ENCODE measurements at regions not wholly inside any gene's neighbourhood (a gene's known extent, or its start where the extent isn't known, plus 50 kb on each side); places are given as distances from the start of the nearest gene placed in this dataset.

- H3K4me3 Mint-ChIP-seq: no peak overlapping the region
- ChIA-PET CTCF (no interaction called here), POLR2A (no interaction called here)
- no peak for DNase-seq
- peaks cover 8% of the 10 kb centered on the region for H3K9me3 Mint-ChIP-seq
- peaks cover 6% of the 10 kb centered on the region for H3K27me3 Mint-ChIP-seq
- H3K4me1 Mint-ChIP-seq (ENCODE audit: low read depth): no peaks in the 10 kb centered on the region
- H3K36me3 Mint-ChIP-seq: no peaks in the 10 kb centered on the region
- no peak overlapping the region for H3K27ac Mint-ChIP-seq
- intact Hi-C loops (cut with micrococcal nuclease): no loop called here
These were observed 77.7 kb upstream of the B3GAT1 start for GRCh38 chr11:134489728-134490127.

DNA sequence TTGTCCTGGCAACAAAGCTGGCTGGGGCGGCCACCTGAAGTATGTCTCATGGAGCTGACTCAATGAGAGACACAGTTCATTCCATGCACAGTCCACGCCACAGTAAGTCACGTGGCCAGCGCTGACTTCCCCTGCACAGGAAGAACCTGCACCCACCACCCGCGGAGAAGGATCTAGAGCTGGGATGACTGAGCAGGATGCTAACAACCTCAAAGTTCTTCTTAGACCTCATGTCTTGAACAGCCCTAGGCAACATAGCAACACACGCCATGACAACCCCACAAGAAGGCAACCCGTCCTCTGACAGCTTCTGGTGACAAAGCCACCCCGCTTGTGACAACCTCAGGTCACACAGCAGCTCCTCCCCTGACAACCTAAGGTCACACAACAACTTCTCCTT lies 76.9 kb upstream of the B3GAT1 start:
- Mint-ChIP-seq H3K4me1 (ENCODE audit: low read depth) (no peaks in the 10 kb centered on the region), H3K4me3 (no peak overlapping the region), H3K27me3 (peaks cover 6% of the 10 kb centered on the region), H3K27ac (no peak overlapping the region), H3K9me3 (peaks cover 4% of the 10 kb centered on the region), H3K36me3 (no peaks in the 10 kb centered on the region)
- ChIA-PET POLR2A (no interaction called here), CTCF (no interaction called here)
- intact Hi-C loops (cut with micrococcal nuclease): no loop called here
- no peak for DNase-seq

DNA sequence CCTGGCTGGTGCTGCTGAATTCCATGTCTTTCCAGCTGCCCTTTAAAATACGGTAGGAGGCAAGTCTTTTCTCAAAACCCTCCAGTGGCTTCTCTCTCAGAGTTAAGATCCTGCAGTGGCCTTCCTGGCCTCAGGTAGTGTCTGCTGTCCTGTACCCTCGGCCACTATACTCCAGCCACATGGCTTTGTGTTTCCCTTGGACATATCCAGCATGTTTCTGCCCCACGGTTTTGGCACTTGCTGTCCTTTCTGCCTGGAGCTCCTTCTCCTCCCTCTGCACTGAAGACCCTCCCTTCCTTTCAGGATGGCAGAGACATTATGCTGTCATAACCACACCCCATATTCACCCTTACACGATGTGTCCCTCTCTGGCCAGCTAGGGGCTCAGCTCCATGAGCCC lies 76.5 kb upstream of the B3GAT1 start:
- intact Hi-C loops (cut with micrococcal nuclease): no loop called here
- Mint-ChIP-seq H3K36me3 (no peaks in the 10 kb centered on the region), H3K27me3 (peaks cover 6% of the 10 kb centered on the region), H3K4me1 (ENCODE audit: low read depth) (no peaks in the 10 kb centered on the region), H3K4me3 (no peak overlapping the region), H3K27ac (no peak overlapping the region), H3K9me3 (peaks cover 2% of the 10 kb centered on the region)
- ChIA-PET CTCF (no interaction called here), POLR2A (no interaction called here)
- DNase-seq: no peak

DNA sequence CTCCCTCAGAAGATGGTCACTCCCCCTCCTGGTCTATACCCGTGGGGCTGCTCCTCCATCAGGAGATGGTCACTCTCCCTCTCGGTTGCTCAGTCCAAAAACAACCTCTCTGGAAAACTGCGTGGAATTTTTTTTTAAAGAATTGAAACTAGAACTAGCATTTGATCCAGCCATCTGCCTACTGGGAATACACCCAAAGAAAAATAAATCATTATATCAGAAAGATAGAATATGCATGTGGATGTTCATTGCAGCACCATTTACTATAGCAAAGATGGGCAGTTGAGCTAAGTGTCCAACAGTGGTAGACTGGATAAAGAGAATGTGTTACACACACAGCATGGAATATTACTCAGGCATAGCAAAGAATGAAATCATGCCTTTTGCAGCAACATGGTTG lies 75.7 kb upstream of the B3GAT1 start:
- ChIA-PET CTCF (no interaction called here), POLR2A (no interaction called here)
- Mint-ChIP-seq H3K27ac (no peak overlapping the region), H3K4me3 (no peak overlapping the region), H3K27me3 (peaks cover 6% of the 10 kb centered on the region), H3K4me1 (ENCODE audit: low read depth) (no peaks in the 10 kb centered on the region), H3K36me3 (no peaks in the 10 kb centered on the region), H3K9me3 (no peaks in the 10 kb centered on the region)
- intact Hi-C loops (cut with micrococcal nuclease): no loop called here
- DNase-seq: no peak

GRCh38 chr11:134486704-134487103 lies 74.7 kb upstream of the B3GAT1 start:
- H3K4me3 Mint-ChIP-seq: no peak overlapping the region
- no peak overlapping the region for H3K27ac Mint-ChIP-seq
- peaks cover 6% of the 10 kb centered on the region for H3K27me3 Mint-ChIP-seq
- POLR2A ChIA-PET: no interaction called here
- H3K9me3 Mint-ChIP-seq: no peaks in the 10 kb centered on the region
- no peaks in the 10 kb centered on the region for H3K4me1 Mint-ChIP-seq (ENCODE audit: low read depth)
- intact Hi-C loops (cut with micrococcal nuclease): no loop called here
- CTCF ChIA-PET: no interaction called here
- DNase-seq: no peak
- H3K36me3 Mint-ChIP-seq: no peaks in the 10 kb centered on the region

DNA sequence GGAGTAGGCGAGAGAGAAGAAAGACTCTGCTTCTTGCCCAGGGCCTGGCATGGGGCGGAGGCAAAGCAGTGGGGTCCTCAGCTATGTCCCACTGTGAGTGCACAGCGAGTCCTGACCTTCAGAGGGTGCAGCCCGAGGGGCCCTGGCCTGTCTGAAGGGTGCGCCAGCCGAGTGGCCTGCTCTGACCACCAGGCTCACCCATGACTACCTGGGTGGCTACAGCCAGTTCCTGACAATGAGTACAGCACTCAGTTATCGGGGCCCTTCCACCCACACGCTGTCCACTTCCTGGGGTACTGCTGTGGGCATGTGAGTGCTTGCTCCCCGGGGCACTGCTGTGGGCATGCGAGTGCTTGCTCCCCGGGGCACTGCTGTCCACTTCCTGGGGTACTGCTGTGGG lies 74.1 kb upstream of the B3GAT1 start:
- DNase-seq: no peak
- Mint-ChIP-seq H3K36me3 (no peaks in the 10 kb centered on the region), H3K27ac (no peak overlapping the region), H3K4me1 (ENCODE audit: low read depth) (no peaks in the 10 kb centered on the region), H3K9me3 (no peaks in the 10 kb centered on the region), H3K4me3 (no peak overlapping the region), H3K27me3 (peaks cover 6% of the 10 kb centered on the region)
- intact Hi-C loops (cut with micrococcal nuclease): no loop called here
- ChIA-PET CTCF (no interaction called here), POLR2A (no interaction called here)

DNA sequence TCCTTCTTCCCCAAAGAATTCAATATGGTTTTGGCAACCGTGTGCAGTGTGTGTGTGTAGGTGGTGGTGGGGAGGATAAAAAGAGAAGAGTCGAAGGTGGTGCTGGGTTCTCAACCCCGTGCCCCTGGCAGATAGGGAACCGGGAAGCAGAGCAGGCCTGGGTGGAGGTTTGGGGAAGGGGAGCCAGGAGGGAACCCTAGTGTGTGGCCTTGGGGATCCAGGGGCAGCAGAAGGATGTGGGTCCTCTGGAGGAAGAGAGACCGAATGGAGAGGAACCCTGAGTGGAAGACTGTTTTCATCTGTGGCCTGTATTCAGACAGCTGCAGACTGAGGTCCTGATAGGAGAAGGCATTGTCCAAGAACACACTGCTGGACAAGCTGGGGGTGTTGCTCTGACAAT lies 73.3 kb upstream of the B3GAT1 start:
- Mint-ChIP-seq H3K9me3 (no peaks in the 10 kb centered on the region), H3K4me3 (no peak overlapping the region), H3K27me3 (peaks cover 10% of the 10 kb centered on the region), H3K36me3 (no peaks in the 10 kb centered on the region), H3K4me1 (ENCODE audit: low read depth) (no peaks in the 10 kb centered on the region), H3K27ac (no peak overlapping the region)
- ChIA-PET CTCF (no interaction called here), POLR2A (no interaction called here)
- DNase-seq: no peak
- intact Hi-C loops (cut with micrococcal nuclease): no loop called here

DNA sequence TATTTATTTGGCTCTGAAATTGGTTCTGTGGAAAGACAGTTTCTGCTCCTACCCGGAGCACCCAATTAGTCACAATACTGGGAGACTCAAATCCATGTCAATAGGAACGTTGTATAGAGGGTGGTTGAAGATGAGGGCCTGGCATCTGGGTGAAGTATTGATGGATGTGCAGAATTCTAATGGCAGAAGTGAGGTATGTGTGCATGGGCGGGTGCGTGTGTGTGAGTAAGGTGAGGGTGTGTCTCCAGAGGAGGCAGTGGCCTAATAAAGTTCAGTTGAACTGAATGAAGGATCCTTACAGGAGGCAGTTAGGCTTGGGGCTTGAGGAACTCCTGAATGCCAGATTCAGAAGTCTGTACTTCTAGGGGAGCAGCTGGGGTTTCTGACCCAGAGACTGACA lies 71.8 kb upstream of the B3GAT1 start:
- POLR2A ChIA-PET: no interaction called here
- intact Hi-C loops (cut with micrococcal nuclease): no loop called here
- CTCF ChIA-PET: no interaction called here
- Mint-ChIP-seq H3K27ac (no peak overlapping the region), H3K9me3 (no peaks in the 10 kb centered on the region), H3K27me3 (peaks cover 10% of the 10 kb centered on the region), H3K4me3 (no peak overlapping the region), H3K4me1 (ENCODE audit: low read depth) (no peaks in the 10 kb centered on the region), H3K36me3 (no peaks in the 10 kb centered on the region)
- DNase-seq: no peak

DNA sequence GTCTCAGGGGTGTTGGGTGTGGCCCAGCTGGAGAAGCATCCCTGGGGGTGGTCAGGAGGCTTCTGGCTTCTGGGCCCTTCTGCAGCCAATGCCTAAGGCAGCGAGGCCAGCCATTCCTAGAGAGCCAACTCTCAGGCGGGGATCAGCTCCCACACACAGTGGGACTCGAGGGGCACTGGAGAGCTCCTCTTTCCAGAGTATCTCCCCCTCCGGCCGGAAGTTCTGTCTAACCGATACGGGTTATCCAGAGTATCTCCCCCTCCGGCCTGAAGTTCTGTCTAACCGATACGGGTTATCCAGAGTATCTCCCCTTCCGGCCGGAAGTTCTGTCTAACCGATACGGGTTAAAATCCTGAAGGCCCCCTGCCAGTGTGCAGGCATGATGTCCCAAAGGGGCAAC lies 71.2 kb upstream of the B3GAT1 start:
- Mint-ChIP-seq H3K36me3 (no peaks in the 10 kb centered on the region), H3K9me3 (no peaks in the 10 kb centered on the region), H3K27me3 (peaks cover 7% of the 10 kb centered on the region), H3K27ac (no peak overlapping the region), H3K4me3 (no peak overlapping the region), H3K4me1 (ENCODE audit: low read depth) (no peaks in the 10 kb centered on the region)
- ChIA-PET CTCF (no interaction called here), POLR2A (no interaction called here)
- intact Hi-C loops (cut with micrococcal nuclease): no loop called here
- DNase-seq: no peak

- CTCF ChIA-PET: no interaction called here
These were observed 70.8 kb upstream of the B3GAT1 start for GRCh38 chr11:134482865-134483264.

GRCh38 chr11:134481933-134482527 lies 70.0 kb upstream of the B3GAT1 start:
- intact Hi-C loops (cut with micrococcal nuclease): no loop called here
- DNase-seq: no peak
- no peaks in the 10 kb centered on the region for H3K36me3 Mint-ChIP-seq
- H3K27me3 Mint-ChIP-seq: peaks cover 11% of the 10 kb centered on the region
- no peak overlapping the region for H3K27ac Mint-ChIP-seq
- ChIA-PET CTCF (no interaction called here), POLR2A (no interaction called here)
- no peaks in the 10 kb centered on the region for H3K4me1 Mint-ChIP-seq (ENCODE audit: low read depth)
- no peaks in the 10 kb centered on the region for H3K9me3 Mint-ChIP-seq
- H3K4me3 Mint-ChIP-seq: no peak overlapping the region

More at GRCh38 chr11:134482865-134483264, 70.8 kb upstream of the B3GAT1 start:
- Mint-ChIP-seq H3K36me3 (no peaks in the 10 kb centered on the region), H3K9me3 (no peaks in the 10 kb centered on the region), H3K4me1 (ENCODE audit: low read depth) (no peaks in the 10 kb centered on the region), H3K27ac (no peak overlapping the region), H3K4me3 (no peak overlapping the region), H3K27me3 (peaks cover 7% of the 10 kb centered on the region)
- DNase-seq: no peak
- POLR2A ChIA-PET: no interaction called here
- intact Hi-C loops (cut with micrococcal nuclease): no loop called here

DNA sequence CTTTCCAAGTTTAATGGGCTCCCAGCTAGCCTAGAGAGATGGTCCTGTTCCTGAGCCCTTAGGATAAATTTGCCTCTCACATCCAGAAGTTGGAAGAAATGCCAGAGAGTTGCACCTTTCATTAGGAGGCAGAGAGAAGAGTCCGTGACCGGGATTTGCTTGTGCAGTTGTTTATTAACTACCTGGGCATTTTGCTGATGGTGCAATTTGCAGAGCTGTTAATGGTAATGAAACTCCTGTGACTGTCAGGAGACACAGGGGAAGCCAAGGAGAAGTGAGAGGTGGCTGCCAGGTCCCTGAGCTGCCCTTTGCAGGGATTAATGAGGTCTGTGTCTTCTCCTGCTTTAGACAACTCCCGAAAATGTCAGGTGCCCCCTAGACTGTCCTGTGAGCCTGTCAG lies 69.1 kb upstream of the B3GAT1 start:
- ChIA-PET CTCF (no interaction called here), POLR2A (no interaction called here)
- H3K9me3 Mint-ChIP-seq: no peaks in the 10 kb centered on the region
- no peak overlapping the region for H3K4me3 Mint-ChIP-seq
- H3K27ac Mint-ChIP-seq: no peak overlapping the region
- H3K4me1 Mint-ChIP-seq (ENCODE audit: low read depth): no peaks in the 10 kb centered on the region
- DNase-seq: no peak
- H3K27me3 Mint-ChIP-seq: peaks cover 19% of the 10 kb centered on the region
- intact Hi-C loops (cut with micrococcal nuclease): no loop called here
- H3K36me3 Mint-ChIP-seq: no peaks in the 10 kb centered on the region

DNA sequence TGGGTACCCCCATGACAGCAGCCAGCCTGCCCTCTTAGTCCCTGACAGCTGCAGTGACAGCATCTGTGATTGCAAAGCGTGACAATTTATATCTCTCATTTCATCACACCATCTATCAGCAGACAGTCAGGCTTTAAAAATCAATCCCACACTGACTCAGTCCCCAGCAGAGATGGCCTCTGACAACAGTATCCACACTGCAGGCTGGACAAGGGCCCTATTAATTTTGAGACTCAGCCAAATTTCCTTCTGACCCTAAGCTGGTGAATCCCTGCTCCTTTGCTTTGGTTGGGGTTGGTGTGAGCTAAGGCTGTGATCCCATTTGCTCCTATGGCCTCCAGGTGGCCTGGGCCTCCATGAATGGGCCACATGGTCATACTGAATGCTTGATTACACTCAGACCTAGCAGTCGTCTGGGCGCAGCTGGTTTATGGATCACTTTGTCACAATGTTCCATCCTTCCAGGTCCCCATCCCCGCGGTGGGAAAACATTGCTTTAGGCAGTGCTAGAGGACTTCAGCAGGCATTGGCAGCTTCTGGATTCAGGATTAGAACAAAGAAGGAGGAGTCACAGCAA lies 68.2 kb upstream of the B3GAT1 start:
- no peaks in the 10 kb centered on the region for H3K36me3 Mint-ChIP-seq
- peaks cover 19% of the 10 kb centered on the region for H3K27me3 Mint-ChIP-seq
- no peak overlapping the region for H3K27ac Mint-ChIP-seq
- H3K4me1 Mint-ChIP-seq (ENCODE audit: low read depth): no peaks in the 10 kb centered on the region
- no peak overlapping the region for H3K4me3 Mint-ChIP-seq
- no peaks in the 10 kb centered on the region for H3K9me3 Mint-ChIP-seq
- ChIA-PET CTCF (no interaction called here), POLR2A (no interaction called here)
- intact Hi-C loops (cut with micrococcal nuclease): no loop called here
- no peak for DNase-seq

Measured in activated CD4-positive, alpha-beta memory T cell treated with anti-CD3 and anti-CD28 coated beads for 36 hours (primary cell).